Upper lobe of left lung (tissue), 4 donors: ENCODE measurements at regions not wholly inside any gene's neighbourhood (a gene's known extent, or its start where the extent isn't known, plus 50 kb on each side); places are given as distances from the start of the nearest gene placed in this dataset.

ENCODE experiments used
- EP300 ChIP-seq, 4 donors: sonication (generic); formaldehyde crosslinking; IDR thresholded peaks; one replicate each; pipeline ENCODE4 v1.5.1; 2017; ENCODE audit warnings: antibody characterized with exemption in 4 of 4, control low read depth in 2 of 4
- POLR2AphosphoS5 ChIP-seq, 2 donors: sonication (generic); formaldehyde crosslinking; IDR thresholded peaks; one replicate each; pipeline ENCODE4 v1.5.1; 2017; ENCODE audit warnings: antibody characterized with exemption in 2 of 2

DNA sequence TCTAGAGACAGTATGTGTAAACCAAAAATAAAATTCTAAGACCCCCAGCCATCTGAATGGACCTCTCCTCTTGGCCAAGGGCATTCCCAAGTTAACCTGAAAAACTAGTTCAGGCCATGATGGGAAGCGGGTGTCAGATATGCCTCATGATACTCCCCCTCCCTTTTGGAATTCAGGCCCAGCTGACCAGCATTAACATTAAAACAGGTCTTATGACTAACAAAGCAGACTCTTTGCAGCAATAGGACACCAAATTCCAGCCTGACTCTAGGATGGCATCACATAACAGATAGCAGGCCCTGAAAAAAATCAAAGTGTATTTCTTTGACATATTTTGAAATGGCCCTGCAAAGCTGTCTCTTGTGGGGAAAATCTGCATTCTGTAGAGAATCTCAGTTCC, 73.3 kb upstream of the L3MBTL4 start:
- TF ChIP-seq POLR2AphosphoS5 (IDR thresholded peaks at IDR 0.05), result no peak
- TF ChIP-seq EP300 (IDR thresholded peaks at IDR 0.05), result no peak
